WI38 (cell line): ENCODE measurements at regions not wholly inside any gene's neighbourhood (a gene's known extent, or its start where the extent isn't known, plus 50 kb on each side); places are given as distances from the start of the nearest gene placed in this dataset.

Experiments used
- H3K4me3 ChIP-seq: 2 replicates; pipeline ENCODE4 v1.5.1; 2011; ENCODE audit warnings: low read depth, mild to moderate bottlenecking, control low read depth, low read length
- TF ChIP-seq, protein P1 (sequence below): IDR thresholded peaks from 2 replicates; pipeline ENCODE4 v1.5.1; 2012; ENCODE audit warnings: low read depth, mild to moderate bottlenecking, control low read depth, low read length

DNA sequence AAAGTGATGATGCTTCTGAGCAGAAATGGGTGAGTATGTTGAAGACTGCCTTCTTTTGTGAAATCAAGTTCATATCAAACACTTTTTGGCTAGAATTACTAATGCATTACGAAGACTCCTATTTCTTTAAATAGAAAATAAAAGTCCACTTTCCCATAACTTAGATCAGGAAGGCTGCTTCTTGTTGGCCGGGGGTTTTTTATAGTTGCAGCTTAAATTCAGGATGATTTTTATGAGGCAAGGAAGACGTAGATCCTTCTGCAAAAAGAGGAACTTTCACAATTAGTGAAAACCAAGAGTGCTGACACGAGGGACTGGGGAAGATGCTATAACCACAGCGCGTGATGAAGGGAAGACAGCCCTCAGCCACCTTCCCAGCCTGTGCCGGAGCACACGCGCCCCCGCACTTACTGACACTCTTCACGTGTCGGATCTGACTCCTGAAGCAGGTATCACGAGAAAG is 206.1 kb upstream of the PRDM1 start:
- no peak overlapping the region for H3K4me3 ChIP-seq
- TF ChIP-seq, protein P1, sequence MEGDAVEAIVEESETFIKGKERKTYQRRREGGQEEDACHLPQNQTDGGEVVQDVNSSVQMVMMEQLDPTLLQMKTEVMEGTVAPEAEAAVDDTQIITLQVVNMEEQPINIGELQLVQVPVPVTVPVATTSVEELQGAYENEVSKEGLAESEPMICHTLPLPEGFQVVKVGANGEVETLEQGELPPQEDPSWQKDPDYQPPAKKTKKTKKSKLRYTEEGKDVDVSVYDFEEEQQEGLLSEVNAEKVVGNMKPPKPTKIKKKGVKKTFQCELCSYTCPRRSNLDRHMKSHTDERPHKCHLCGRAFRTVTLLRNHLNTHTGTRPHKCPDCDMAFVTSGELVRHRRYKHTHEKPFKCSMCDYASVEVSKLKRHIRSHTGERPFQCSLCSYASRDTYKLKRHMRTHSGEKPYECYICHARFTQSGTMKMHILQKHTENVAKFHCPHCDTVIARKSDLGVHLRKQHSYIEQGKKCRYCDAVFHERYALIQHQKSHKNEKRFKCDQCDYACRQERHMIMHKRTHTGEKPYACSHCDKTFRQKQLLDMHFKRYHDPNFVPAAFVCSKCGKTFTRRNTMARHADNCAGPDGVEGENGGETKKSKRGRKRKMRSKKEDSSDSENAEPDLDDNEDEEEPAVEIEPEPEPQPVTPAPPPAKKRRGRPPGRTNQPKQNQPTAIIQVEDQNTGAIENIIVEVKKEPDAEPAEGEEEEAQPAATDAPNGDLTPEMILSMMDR, result no peak

DNA sequence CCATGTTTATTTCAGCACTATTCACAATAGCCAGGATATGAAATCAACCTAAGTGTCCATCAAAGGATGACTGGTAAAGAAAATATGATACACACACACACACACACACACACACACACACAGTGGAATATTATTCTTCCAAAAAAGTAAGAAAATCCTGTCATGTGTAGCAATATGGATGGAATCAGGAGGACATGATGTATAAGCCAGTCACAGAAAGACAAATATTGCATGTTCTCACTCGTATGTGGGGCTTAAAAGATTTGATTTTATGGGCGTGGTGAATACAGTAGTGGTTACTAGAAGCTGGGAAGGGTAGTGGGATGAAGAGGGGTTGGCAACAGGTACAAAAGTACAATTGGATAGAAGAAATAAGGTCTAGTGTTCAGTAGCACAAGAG is 207.0 kb upstream of the PRDM1 start:
- TF ChIP-seq, protein P1, result no peak

DNA sequence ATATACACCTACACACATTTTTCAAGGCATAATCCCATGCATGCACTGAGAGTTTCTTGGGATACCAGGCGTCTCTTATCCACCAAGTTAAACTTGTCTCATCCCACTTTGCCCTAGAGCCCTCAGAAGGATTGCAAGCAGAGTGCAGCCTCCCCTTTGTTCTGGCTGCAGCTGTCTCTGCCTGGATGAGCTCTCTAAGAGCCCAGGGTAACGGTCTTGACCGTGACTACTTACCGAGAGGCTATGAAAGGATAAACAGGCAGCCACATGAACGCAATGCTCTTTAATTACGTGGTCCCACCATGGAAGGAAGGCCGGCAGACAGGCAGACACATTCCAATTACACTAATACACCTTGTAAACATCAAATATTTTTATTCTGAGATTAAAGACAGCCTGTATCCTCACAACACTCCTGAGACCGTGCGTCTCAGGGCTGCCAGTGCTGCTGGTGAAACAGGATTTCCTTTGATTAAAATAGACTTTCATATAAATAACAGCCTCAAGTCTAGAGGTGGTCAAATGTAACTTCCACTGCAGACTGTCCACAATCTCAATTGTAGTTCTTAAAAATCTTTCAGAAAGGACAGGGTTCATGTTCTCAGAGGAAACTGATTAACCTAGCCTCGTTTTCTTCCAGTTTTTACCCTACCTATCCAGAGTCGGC is 210.0 kb upstream of the PRDM1 start:
- H3K4me3 ChIP-seq, result no peak overlapping the region
- TF ChIP-seq, protein P1, result no peak

More for the DNA sequence above, 207.0 kb upstream of the PRDM1 start:
- no peak overlapping the region for H3K4me3 ChIP-seq

DNA sequence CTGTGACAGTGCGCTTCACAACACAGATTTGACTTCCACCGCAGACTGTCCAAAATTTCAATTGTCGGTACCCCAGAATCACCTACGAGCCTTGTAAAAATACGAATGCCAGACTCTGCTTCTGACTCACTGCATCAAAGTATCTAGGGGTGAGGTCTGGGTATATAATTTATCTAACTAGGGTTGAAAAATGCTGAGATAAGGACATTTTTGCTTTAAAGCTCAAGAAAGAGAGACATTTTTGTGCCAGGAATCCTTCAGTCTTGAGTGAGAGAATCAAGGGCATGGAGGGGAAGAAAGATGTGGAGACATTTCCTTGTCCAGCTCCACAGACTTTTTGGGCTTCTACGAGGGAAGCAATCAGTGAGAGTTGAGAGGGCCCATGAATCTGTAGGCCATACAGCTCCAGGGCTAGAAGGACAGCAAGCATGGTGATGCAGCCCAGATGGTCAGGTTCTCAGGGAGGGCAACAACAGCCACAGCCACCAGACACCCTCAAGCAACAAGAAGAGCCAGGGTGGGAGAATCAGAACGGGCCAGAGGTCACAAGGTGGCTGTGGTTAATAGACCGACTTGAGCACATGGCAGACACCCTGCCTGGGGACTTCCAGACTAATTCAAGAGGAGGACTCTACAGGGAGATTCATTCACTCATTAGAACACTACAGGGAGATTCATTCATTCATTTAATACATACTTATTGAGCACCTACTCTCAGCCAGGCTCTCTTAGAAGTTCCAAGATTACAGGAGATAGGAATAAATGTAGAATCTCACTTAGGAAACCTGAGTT is 211.1 kb upstream of the PRDM1 start:
- no peak overlapping the region for H3K4me3 ChIP-seq
- TF ChIP-seq, protein P1, result no peak

DNA sequence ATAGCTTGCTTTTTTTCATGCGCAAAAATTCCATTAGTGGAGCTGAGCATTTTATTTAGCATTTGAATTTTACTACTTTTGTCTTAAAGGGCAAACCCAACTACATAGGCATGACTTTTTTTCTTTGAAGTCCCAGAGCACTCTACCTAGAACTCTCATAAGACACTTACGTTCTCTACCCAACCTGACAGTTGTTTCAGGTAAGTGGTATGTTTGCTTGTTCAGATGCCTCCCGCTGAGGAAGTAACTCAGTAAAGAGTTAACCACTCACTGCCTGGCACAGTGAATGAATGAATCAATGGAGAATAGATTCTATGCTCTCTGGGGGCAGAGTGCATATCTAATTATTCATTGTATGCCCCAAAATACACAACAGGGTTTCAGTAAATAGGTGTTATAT is 212.3 kb upstream of the PRDM1 start:
- TF ChIP-seq, protein P1, result no peak
- no peak overlapping the region for H3K4me3 ChIP-seq

DNA sequence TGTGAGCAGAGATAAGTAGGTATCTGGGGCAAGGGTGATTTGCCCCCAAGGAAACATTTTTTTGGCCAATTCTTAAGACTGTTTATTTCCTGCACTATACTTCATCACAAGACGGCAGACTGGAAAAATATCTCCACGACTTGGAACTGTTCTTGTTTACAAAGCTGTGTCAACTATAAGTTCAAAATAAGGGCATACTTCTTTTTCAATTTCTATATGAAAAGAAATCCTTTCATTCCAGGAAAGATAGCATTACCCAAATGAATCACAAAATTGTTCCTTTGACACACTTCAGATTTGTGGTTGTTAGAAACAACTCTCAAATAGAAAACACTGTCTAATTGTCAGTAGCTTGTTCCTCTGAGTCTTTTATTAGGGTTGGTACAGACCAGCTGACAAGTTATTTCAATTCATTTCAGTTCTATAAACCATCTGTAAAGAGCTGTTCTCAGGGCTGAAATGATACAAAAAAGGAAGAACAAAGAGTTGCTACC is 212.9 kb upstream of the PRDM1 start:
- no peak overlapping the region for H3K4me3 ChIP-seq
- TF ChIP-seq, protein P1, result no peak

DNA sequence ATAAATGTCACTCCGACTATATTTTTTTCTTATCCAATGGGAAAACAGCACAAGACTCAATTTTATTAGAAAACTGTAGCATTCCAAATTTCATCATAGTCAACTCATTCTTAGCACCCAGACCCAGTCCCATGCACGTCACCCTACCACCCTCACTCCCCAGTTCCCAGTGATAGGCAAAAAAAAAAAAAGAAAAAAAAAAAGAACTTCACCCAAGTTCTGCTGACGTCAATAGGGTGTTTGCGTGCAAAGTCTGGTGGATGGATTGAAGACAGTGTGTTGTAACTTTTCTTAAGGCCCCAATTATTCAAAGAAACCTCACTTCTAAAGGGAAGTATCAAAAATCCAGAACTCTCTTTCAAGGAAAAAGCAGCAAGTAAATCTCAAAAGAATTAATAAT is 213.9 kb upstream of the PRDM1 start:
- TF ChIP-seq, protein P1, result no peak
- H3K4me3 ChIP-seq, result no peak overlapping the region
